Hematopoietic multipotent progenitor cell treated with erythropoietin and hydrocortisone succinate and interleukin-3 and kit ligand, for 15 days (in vitro differentiated cells): ENCODE measurements at regions not wholly inside any gene's neighbourhood (a gene's known extent, or its start where the extent isn't known, plus 50 kb on each side); places are given as distances from the start of the nearest gene placed in this dataset.
"Not testable (repeated sequence)": the region's sequence is repeated elsewhere in the genome, so short reads cannot be mapped to it uniquely, and the experiment has no call there.

Experiments
- DNase-seq: peaks from one replicate; pipeline ENCODE4 v3.0.0-alpha.2; 2015; ENCODE audit warnings: low spot score

DNA sequence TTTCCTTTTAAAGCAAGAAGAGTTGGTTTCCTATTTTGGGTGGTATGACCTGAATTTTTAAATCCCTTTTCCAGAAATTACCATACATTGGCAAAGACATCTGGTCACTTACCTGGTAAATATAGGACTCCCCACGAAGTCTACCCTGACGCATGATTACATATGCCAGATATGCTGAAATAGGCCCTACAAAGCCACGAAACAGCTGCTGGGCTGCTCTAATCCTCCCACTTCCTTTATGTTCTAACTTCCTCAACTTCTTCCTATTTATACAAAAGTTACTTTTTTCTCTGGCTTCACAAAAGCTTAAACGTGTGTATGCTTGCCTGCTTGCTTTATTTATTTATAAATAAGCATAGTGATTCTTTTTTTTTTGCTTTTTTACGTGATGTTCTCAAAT lies 186.0 kb upstream of the EPHA4 start:
- DNase-seq, result no peak

- DNase-seq, result no peak
Measured at GRCh38 chr2:221753401-221753800, 181.3 kb upstream of the EPHA4 start.

DNA sequence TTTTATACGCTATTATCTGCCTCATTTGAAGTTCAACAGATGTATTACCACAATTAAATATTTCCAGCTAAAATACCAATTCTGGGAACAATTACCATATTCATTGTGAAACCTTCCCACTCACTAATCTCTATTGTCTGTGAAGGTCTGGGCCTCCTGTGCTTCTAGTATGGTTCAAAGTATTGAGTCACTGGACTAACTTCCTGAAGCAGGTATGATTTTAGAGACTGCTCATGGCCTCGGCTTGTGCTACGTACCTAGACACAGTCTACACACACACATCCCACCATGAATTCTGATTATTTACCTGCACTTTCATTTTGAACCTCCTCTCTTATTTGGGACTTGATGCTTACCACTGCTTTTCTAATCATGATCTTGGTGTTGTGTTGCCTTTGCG lies 180.7 kb upstream of the EPHA4 start:
- DNase-seq, result no peak

DNA sequence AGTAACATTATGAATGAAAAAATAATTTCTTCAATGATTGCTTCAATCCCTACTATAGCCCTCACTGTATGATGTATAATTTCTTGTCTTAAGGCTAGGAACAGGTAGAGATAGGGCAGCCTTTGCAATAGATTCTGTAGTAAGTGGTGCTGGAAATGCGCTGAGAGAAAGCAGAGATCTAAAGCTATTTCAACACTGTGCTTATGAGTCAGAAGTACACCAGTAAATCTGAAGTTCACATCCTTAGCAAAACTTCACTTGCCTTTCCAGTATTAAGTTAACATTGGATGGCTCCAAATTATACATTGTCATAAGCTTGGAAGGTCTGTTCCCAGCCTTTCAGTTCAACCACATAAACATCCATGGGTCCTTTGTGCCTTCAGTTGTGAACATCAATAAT lies 178.2 kb upstream of the EPHA4 start:
- no peak for DNase-seq

DNA sequence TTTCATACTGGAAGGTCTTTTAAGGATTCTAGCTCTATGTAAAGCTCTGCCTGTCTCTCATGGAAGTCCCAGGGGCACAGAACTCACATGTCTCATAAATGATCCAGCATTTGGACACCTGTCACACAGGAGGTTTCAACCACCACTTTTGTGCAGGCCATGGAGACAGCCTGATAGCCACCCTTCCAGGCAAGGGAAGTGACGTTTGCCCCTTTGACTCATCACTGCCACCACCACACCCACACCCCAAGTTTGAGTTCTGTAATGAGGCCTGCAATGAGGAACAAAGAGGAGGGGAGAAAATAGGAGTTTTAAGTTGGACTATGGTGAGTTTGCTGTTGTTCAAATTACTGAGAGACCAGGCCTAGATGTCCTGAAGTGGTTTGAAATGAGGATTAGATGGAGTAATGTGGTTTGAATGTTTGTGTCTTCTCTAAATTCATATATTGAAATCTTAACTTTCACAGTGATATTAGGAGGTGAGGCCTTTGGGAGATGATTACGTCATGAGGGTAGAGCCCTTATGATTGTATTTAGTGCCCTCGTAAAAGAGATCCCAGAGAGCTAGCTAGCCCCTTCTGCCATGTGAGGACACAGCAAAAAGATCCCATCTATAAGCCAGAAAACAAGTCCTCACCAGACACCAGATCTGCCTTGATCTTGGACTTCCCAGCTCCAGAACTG lies 175.3 kb upstream of the EPHA4 start:
- DNase-seq, result no peak

DNA sequence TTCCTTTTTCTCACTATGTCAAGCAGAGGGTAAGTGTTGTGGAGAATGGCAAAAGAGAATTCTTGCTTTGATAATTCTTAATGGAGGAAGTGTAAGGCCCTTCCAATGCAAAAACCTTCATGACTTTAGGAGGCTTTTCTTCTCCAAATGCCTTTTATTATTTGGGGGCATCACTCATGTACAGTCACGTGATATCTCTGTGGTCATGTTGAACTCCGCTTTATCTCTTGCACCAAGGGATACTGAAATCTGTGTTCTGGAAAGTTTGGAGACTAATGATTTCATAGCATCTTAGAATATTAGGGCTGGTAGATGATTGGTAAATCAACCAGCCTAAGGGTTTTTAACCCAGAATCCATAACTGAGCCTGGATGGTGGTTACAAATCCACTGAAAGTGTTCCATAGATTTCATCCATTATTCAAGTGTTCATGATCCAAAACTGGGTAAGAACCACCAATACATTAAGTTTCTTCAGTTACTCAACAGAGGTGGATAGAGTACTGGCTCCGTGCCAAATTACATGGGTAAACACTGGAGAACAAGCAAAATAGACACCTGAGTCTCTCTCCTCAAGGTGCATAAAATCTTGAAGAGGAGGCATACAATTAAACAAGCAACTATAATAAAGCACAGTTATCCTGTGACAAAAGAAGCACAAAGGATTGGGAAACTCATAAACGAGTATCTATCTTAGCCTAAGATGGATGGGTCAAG lies 169.6 kb upstream of the EPHA4 start:
- DNase-seq, result peak; percentile 2

DNA sequence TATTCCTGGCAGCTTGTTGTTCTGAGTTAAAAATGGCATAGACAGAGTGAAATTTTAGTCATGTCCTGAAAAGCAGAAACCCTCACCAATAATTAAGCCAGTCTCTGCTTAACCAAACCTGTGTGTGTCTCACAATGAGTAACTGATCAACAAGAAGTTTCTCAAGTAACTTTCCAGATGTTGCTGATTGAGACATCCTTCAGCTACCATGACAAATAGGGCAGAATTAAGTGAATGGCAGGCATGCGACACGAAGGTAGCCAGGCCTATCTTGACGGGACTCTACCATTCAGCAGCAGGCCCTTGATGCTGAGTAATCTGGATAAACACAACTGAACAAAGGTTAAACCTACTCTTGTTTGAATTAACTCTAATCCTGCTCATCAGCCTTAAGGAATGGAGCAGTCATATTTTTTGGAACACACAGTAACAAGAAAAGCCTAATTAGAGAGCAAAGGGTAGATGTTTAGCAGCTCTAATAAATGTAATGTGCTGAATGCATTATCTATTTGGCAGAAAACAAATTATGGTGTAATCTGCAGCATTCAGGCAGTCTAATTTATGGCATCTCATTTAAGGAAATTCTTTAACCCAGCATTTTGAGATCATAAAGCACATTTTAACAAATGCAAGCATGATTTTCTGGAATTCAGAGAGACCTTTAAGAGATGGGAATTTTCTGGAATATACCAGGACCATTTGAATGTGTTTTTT lies 159.5 kb upstream of the EPHA4 start:
- no peak for DNase-seq

GRCh38 chr2:221726894-221727513 lies 154.9 kb upstream of the EPHA4 start:
- no peak for DNase-seq

DNA sequence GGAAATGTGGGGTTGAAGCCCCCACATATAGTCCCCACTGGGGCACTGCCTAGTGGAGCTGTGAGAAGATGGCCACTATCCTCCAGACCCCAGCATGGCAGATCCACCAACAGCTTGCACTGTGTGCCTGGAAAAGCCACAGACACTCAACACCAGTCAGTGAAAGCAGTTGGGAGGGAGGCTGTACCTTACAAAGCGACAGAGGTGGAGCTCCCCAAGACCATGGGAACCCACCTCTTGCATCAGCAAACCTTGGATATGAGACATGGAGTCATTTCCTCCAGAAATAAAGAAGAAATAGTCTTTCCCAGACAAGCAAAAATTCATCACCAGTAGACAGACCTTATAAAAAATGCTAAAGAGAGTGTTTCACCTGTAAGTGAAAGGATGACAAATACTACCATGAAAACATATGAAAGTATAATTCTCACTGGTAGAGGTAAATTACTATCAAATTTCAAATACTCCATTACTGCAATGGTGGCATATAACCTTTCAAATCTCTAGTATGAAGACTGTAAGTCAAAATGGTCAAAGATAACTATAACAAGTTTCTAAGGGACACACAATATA lies 152.6 kb upstream of the EPHA4 start:
- DNase-seq, result no peak

DNA sequence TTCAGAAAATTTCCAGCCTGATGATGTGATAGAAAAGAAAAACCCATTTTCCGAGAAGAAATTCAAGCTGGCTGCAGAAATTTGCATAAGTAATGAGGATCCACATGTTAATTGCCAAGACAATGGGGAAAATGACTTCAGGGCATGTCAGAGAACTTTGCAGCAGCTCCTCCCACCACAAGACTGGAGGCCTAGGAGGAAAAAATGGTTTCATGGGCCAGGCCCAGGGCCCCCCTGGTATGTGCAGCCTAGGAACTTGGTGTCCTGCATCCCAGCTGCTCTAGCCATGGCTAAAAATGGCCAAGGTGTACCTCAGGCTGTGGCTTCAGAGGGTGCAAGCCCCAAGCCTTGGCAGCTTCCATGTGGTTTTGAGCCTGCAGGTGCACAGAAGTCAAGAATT lies 152.0 kb upstream of the EPHA4 start:
- not testable (repeated sequence) for DNase-seq

GRCh38 chr2:221716426-221717303 lies 144.6 kb upstream of the EPHA4 start:
- DNase-seq, result no peak

GRCh38 chr2:221715523-221716247 lies 143.6 kb upstream of the EPHA4 start:
- DNase-seq, result no peak

GRCh38 chr2:221710744-221711143 lies 138.6 kb upstream of the EPHA4 start:
- DNase-seq, result no peak

- no peak for DNase-seq
Measured at GRCh38 chr2:221708902-221709301, 136.8 kb upstream of the EPHA4 start.

- DNase-seq, result no peak
Measured at GRCh38 chr2:221705185-221705877, 133.2 kb upstream of the EPHA4 start.

GRCh38 chr2:221704442-221704841 lies 132.3 kb upstream of the EPHA4 start:
- no peak for DNase-seq

- no peak for DNase-seq
Measured at GRCh38 chr2:221693365-221693764, 121.3 kb upstream of the EPHA4 start.

DNA sequence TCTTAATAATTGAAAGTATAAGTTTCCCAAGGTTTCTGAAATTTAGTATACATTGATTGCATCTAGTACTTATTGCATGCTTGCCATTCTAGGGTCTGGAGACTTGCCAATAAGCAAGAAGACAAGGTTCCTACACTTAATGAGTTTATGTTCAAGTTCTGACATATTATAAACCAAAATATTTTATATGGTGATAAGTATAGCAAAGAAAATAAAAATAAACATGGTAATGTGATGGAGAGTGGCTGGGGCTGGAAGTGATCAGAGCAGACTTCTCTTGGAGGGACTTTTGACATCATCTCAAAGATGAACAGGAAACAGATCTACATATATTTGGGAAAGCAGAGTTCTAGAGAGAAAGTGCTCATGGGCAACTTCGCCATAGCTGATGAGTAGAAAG lies 119.5 kb upstream of the EPHA4 start:
- DNase-seq, result no peak

GRCh38 chr2:221689140-221689539 lies 117.0 kb upstream of the EPHA4 start:
- DNase-seq, result no peak

GRCh38 chr2:221680548-221680947 lies 108.4 kb upstream of the EPHA4 start:
- no peak for DNase-seq
